K562 (cell line): ENCODE measurements at regions not wholly inside any gene's neighbourhood (a gene's known extent, or its start where the extent isn't known, plus 50 kb on each side); places are given as distances from the start of the nearest gene placed in this dataset.

Experiments
- CEBPG ChIP-seq, 3 experiments: fragments of 200-800 bp in 1 of 3; sonication (Bioruptor generic) in 1 of 3; sonication (generic) in 1 of 3; formaldehyde crosslinking in 1 of 3; IDR thresholded peaks in 2 of 3; conservative IDR thresholded peaks in 1 of 3; 2 replicates each; pipeline versions ENCODE4 v1.6.1 to v1.8.0; 2016 to 2022; ENCODE audit warnings: missing compliant biosample characterization in 2 of 3, missing genetic modification characterization in 2 of 3, mild to moderate bottlenecking in 1 of 3, missing genetic modification reagents in 1 of 3
- EP300 ChIP-seq: IDR thresholded peaks from 2 replicates; pipeline ENCODE4 v1.6.1; 2012; ENCODE audit warnings: low read length, improper control_type of control experiment
- RBM14 ChIP-seq: fragments of 200-400 bp; formaldehyde crosslinking; IDR thresholded peaks from 2 replicates; pipeline ENCODE4 v1.6.1; 2018; ENCODE audit warnings: low read depth, mild to moderate bottlenecking, low read length, moderate library complexity, borderline replicate concordance; ENCODE audit not compliant: insufficient read depth
- RCOR1 ChIP-seq, 2 experiments: IDR thresholded peaks; 2 replicates each; pipeline ENCODE4 v1.6.1; 2012; ENCODE audit warnings: low read depth in 2 of 2, low read length in 2 of 2, borderline replicate concordance in 1 of 2, improper control_type of control experiment in 1 of 2
- ZNF76 ChIP-seq: fragments of 250-450 bp; sonication (Bioruptor Pico); IDR thresholded peaks from 2 replicates; pipeline ENCODE4 v1.4.0; 2020; ENCODE audit warnings: mild to moderate bottlenecking, moderate library complexity, borderline replicate concordance
- TF ChIP-seq, protein P1 (sequence below): sonication (generic); formaldehyde crosslinking; IDR thresholded peaks from 2 replicates; pipeline ENCODE4 v1.8.0; 2022; ENCODE audit warnings: mild to moderate bottlenecking, missing genetic modification reagents

DNA sequence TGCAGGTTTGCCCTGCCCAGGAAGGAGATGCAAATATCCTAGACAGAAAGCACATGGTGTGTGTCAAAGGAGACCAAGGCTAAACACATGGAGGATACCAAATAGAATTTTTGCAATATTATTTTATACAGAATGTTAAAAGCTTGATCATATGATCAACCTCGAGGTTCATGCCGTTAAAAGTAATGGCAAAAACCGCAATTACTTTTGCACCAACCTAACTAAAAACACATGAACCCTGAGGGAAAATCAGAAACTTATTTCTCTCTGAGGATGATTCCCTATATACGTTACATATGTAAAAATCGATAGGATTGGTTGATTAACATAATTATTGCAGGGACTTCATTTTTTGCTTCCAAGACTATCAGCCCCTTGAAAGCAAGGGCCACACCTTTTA is 88.1 kb downstream of the MZT1 start:
- TF ChIP-seq RBM14 (no peak), EP300 (no peak), RCOR1 (IDR thresholded peaks at IDR 0.05; ENCODE audit: borderline replicate concordance in 1 of 2, low read depth in 2 of 2, low read length in 2 of 2) (no peak), CEBPG (CRISPR knock-in tag; IDR thresholded peaks at IDR 0.05) (no peak), CEBPG (tag; conservative IDR thresholded peaks at IDR 0.05 in 1 of 2, IDR thresholded peaks at IDR 0.05 in 1 of 2) (no peak), ZNF76 (CRISPR knock-in tag) (no peak)
- TF ChIP-seq, protein P1, sequence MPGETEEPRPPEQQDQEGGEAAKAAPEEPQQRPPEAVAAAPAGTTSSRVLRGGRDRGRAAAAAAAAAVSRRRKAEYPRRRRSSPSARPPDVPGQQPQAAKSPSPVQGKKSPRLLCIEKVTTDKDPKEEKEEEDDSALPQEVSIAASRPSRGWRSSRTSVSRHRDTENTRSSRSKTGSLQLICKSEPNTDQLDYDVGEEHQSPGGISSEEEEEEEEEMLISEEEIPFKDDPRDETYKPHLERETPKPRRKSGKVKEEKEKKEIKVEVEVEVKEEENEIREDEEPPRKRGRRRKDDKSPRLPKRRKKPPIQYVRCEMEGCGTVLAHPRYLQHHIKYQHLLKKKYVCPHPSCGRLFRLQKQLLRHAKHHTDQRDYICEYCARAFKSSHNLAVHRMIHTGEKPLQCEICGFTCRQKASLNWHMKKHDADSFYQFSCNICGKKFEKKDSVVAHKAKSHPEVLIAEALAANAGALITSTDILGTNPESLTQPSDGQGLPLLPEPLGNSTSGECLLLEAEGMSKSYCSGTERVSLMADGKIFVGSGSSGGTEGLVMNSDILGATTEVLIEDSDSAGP (CRISPR knock-in tag): no peak
